H9 (cell line): ENCODE measurements at regions not wholly inside any gene's neighbourhood (a gene's known extent, or its start where the extent isn't known, plus 50 kb on each side); places are given as distances from the start of the nearest gene placed in this dataset.

ENCODE experiments used
- DNase-seq: peaks from one replicate; pipeline ENCODE4 v3.0.0-alpha.2; 2017
- H2AFZ ChIP-seq: one replicate; pipeline ENCODE4 v1.6.1; 2013; ENCODE audit warnings: mild to moderate bottlenecking, low read length, control low read depth, moderate library complexity
- H2AK5ac ChIP-seq: 2 replicates; pipeline ENCODE4 v1.6.1; 2013; ENCODE audit warnings: low read length, control low read depth, mixed read lengths; ENCODE audit not compliant: insufficient read length
- H2BK120ac ChIP-seq: one replicate; pipeline ENCODE4 v1.6.1; 2013; ENCODE audit warnings: low read depth, mild to moderate bottlenecking, low read length, control low read depth, inconsistent platforms; ENCODE audit not compliant: poor library complexity, severe bottlenecking
- H2BK12ac ChIP-seq: 2 replicates; pipeline ENCODE4 v1.6.1; 2013; ENCODE audit warnings: low read length, control low read depth, mixed read lengths, low read depth; ENCODE audit not compliant: insufficient read length
- H2BK15ac ChIP-seq: 2 replicates; pipeline ENCODE4 v1.6.1; 2013; ENCODE audit warnings: low read depth, low read length, control low read depth
- H2BK20ac ChIP-seq: one replicate; pipeline ENCODE4 v1.6.1; 2013; ENCODE audit warnings: low read depth, mild to moderate bottlenecking, low read length, control low read depth, inconsistent platforms; ENCODE audit not compliant: poor library complexity, severe bottlenecking
- H2BK5ac ChIP-seq: 2 replicates; pipeline ENCODE4 v1.6.1; 2013; ENCODE audit warnings: low read length, control low read depth, mixed read lengths; ENCODE audit not compliant: insufficient read length
- H3K14ac ChIP-seq: 2 replicates; pipeline ENCODE4 v1.6.1; 2013; ENCODE audit warnings: low read length, control low read depth; ENCODE audit not compliant: insufficient read depth
- H3K18ac ChIP-seq: 2 replicates; pipeline ENCODE4 v1.6.1; 2013; ENCODE audit warnings: low read depth, mild to moderate bottlenecking, mixed read lengths, low read length, control low read depth; ENCODE audit not compliant: insufficient read length
- H3K23ac ChIP-seq: 2 replicates; pipeline ENCODE4 v1.6.1; 2013; ENCODE audit warnings: low read length, control low read depth, mixed read lengths, low read depth; ENCODE audit not compliant: insufficient read length
- H3K23me2 ChIP-seq: 2 replicates; pipeline ENCODE4 v1.6.1; 2013; ENCODE audit warnings: low read depth, mild to moderate bottlenecking, mixed read lengths, low read length, control low read depth; ENCODE audit not compliant: insufficient read length, poor library complexity, severe bottlenecking
- H3K27ac ChIP-seq: 2 replicates; pipeline ENCODE4 v1.5.1; 2013; ENCODE audit warnings: low read length, control low read depth, mixed read lengths, low read depth; ENCODE audit not compliant: insufficient read length
- H3K27me3 ChIP-seq: 2 replicates; pipeline ENCODE4 v1.6.1; 2013; ENCODE audit warnings: low read length, control low read depth, inconsistent platforms; ENCODE audit not compliant: insufficient read depth
- H3K4ac ChIP-seq: 2 replicates; pipeline ENCODE4 v1.6.1; 2013; ENCODE audit warnings: low read depth, mild to moderate bottlenecking, control low read depth, inconsistent platforms, low read length, moderate library complexity
- H3K4me1 ChIP-seq: 2 replicates; pipeline ENCODE4 v1.6.1; 2013; ENCODE audit warnings: low read length, control low read depth, inconsistent platforms; ENCODE audit not compliant: insufficient read depth
- H3K4me2 ChIP-seq: 2 replicates; pipeline ENCODE4 v1.6.1; 2013; ENCODE audit warnings: low read length, control low read depth, mixed read lengths; ENCODE audit not compliant: insufficient read length, insufficient read depth
- H3K56ac ChIP-seq: 2 replicates; pipeline ENCODE4 v1.6.1; 2013; ENCODE audit warnings: low read depth, mild to moderate bottlenecking, mixed read lengths, low read length, control low read depth; ENCODE audit not compliant: insufficient read length
- H3K79me1 ChIP-seq: 2 replicates; pipeline ENCODE4 v1.6.1; 2013; ENCODE audit warnings: low read depth, mild to moderate bottlenecking, moderate library complexity, low read length, control low read depth, inconsistent platforms; ENCODE audit not compliant: insufficient read depth, poor library complexity, severe bottlenecking
- H3K79me2 ChIP-seq: 2 replicates; pipeline ENCODE4 v1.6.1; 2013; ENCODE audit warnings: low read length, control low read depth, inconsistent platforms; ENCODE audit not compliant: insufficient read depth
- H3K9ac ChIP-seq: 2 replicates; pipeline ENCODE4 v1.6.1; 2013; ENCODE audit warnings: low read length, control low read depth, mixed read lengths; ENCODE audit not compliant: insufficient read length; ENCODE audit errors: extremely low read depth
- H3K9me3 ChIP-seq: one replicate; pipeline ENCODE4 v1.6.1; 2013; ENCODE audit warnings: low read depth, low read length, inconsistent platforms; ENCODE audit not compliant: control insufficient read depth
- H3T11ph ChIP-seq: one replicate; pipeline ENCODE4 v1.6.1; 2013; ENCODE audit warnings: mild to moderate bottlenecking, low read length, control low read depth, inconsistent platforms
- H4K20me1 ChIP-seq: one replicate; pipeline ENCODE4 v1.6.1; 2013; ENCODE audit not compliant: control insufficient read depth, insufficient read length, insufficient read depth
- H4K5ac ChIP-seq: 2 replicates; pipeline ENCODE4 v1.6.1; 2013; ENCODE audit warnings: low read depth, mild to moderate bottlenecking, mixed read lengths, low read length, control low read depth; ENCODE audit not compliant: insufficient read length
- H4K8ac ChIP-seq: replicated peaks from 2 replicates; pipeline ENCODE4 v1.6.1; 2013; ENCODE audit warnings: low read length, control low read depth, mixed read lengths, low read depth; ENCODE audit not compliant: insufficient read length
- H4K91ac ChIP-seq: 2 replicates; pipeline ENCODE4 v1.6.1; 2013; ENCODE audit warnings: low read depth, mild to moderate bottlenecking, moderate library complexity, mixed read lengths, low read length, control low read depth; ENCODE audit not compliant: insufficient read length
- H3K27ac Mint-ChIP-seq, 3 experiments: 2 replicates in 2 of 3; 3 replicates in 1 of 3; pipeline ENCODE4 v1.8.0; 2020 to 2021; ENCODE audit warnings: mixed read lengths in 3 of 3, mild to moderate bottlenecking in 1 of 3, moderate library complexity in 1 of 3
- H3K27me3 Mint-ChIP-seq: 2 replicates; pipeline ENCODE4 v1.8.0; 2021; ENCODE audit warnings: low read depth, mild to moderate bottlenecking, moderate library complexity, mixed read lengths
- H3K36me3 Mint-ChIP-seq, 3 experiments: 2 replicates in 2 of 3; 3 replicates in 1 of 3; pipeline ENCODE4 v1.8.0; 2020 to 2021; ENCODE audit warnings: low read depth in 3 of 3, mixed read lengths in 3 of 3; ENCODE audit not compliant: insufficient read depth in 1 of 3
- H3K4me1 Mint-ChIP-seq, 2 experiments: 2 replicates each; pipeline ENCODE4 v1.8.0; 2020; ENCODE audit warnings: mixed read lengths in 2 of 2
- H3K4me3 Mint-ChIP-seq, 2 experiments: 2 replicates in 1 of 2; 3 replicates in 1 of 2; pipeline ENCODE4 v1.8.0; 2020 to 2021; ENCODE audit warnings: mild to moderate bottlenecking in 2 of 2, mixed read lengths in 2 of 2, moderate library complexity in 1 of 2
- H3K9me3 Mint-ChIP-seq, 2 experiments: 2 replicates in 1 of 2; 3 replicates in 1 of 2; pipeline ENCODE4 v1.8.0; 2020; ENCODE audit warnings: mild to moderate bottlenecking in 2 of 2, mixed read lengths in 2 of 2, moderate library complexity in 1 of 2
- whole genome bisulfite sequencing: extraction: QIAGEN DNeasy Blood & Tissue Kit; methylation state at CpG from one replicate; pipeline ENCODE4 v1.1.7; 2013; ENCODE audit warnings: missing lambda C conversion rate, low lambda C conversion rate, mixed read lengths; ENCODE audit not compliant: insufficient read length; ENCODE audit errors: extremely low coverage; 5-methylcytosine and 5-hydroxymethylcytosine counted together
- TF ChIP-seq, protein P1 (sequence below): fragments of 200-600 bp; sonication (generic); conservative IDR thresholded peaks from 3 replicates; pipeline ENCODE4 v1.8.0; 2021; ENCODE audit warnings: antibody characterized with exemption, mild to moderate bottlenecking

DNA sequence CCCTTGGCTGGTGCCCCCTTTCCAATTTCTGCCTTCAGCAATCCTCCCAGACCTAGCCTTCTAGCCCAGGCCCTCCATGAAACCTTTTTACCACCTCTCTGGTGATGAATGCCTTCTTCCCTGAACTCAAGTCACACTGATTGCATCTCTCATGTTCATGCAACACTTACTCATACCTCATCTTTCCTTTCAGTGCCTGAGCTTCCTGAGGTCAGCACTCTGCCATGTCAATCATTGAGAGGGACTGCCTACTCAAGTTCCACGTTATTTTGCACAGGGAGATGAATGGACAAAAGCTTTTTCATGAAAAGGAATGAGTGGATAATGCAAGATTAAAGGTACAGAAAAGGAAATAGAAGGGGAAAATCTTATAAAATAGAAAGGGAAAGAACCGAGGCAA lies 60.1 kb upstream of the PLEKHG1 start:
- no peaks in the 10 kb centered on the region for H3K4me1 Mint-ChIP-seq
- H3K18ac ChIP-seq, result no peak overlapping the region
- no peaks in the 10 kb centered on the region for H3K23me2 ChIP-seq
- H3K27ac ChIP-seq, result no peak overlapping the region
- H3K23ac ChIP-seq, result no peak overlapping the region
- no peak overlapping the region for H3T11ph ChIP-seq
- H3K27me3 Mint-ChIP-seq, result peaks cover 11% of the 10 kb centered on the region
- H3K9me3 Mint-ChIP-seq, result peaks cover 3 to 12% of the 10 kb centered on the region in 2 experiments; a peak in 3 of 5 replicates
- H2AK5ac ChIP-seq, result no peak overlapping the region
- no peak overlapping the region for H2AFZ ChIP-seq
- no peak for DNase-seq
- no peaks in the 10 kb centered on the region for H3K27me3 ChIP-seq
- no peak overlapping the region for H3K4me2 ChIP-seq
- no peaks in the 10 kb centered on the region for H3K79me1 ChIP-seq
- H2BK12ac ChIP-seq, result no peak overlapping the region
- TF ChIP-seq, protein P1, sequence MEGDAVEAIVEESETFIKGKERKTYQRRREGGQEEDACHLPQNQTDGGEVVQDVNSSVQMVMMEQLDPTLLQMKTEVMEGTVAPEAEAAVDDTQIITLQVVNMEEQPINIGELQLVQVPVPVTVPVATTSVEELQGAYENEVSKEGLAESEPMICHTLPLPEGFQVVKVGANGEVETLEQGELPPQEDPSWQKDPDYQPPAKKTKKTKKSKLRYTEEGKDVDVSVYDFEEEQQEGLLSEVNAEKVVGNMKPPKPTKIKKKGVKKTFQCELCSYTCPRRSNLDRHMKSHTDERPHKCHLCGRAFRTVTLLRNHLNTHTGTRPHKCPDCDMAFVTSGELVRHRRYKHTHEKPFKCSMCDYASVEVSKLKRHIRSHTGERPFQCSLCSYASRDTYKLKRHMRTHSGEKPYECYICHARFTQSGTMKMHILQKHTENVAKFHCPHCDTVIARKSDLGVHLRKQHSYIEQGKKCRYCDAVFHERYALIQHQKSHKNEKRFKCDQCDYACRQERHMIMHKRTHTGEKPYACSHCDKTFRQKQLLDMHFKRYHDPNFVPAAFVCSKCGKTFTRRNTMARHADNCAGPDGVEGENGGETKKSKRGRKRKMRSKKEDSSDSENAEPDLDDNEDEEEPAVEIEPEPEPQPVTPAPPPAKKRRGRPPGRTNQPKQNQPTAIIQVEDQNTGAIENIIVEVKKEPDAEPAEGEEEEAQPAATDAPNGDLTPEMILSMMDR, result no peak
- H2BK120ac ChIP-seq, result no peak overlapping the region
- no peak overlapping the region for H2BK5ac ChIP-seq
- no peaks in the 10 kb centered on the region for H3K4me1 ChIP-seq
- H3K4ac ChIP-seq, result no peak overlapping the region
- no peak overlapping the region for H4K91ac ChIP-seq
- H2BK15ac ChIP-seq, result no peak overlapping the region
- no peak overlapping the region for H3K27ac Mint-ChIP-seq
- no peaks in the 10 kb centered on the region for H3K9me3 ChIP-seq
- H3K56ac ChIP-seq, result no peak overlapping the region
- H4K8ac ChIP-seq, result no peak overlapping the region
- no peaks in the 10 kb centered on the region for H3K79me2 ChIP-seq
- H3K14ac ChIP-seq, result no peak overlapping the region
- H3K4me3 Mint-ChIP-seq, result no peak overlapping the region
- 0 out of 7 replicates have a peak, but pooled peaks cover 0 to 5% (median 0%) of the 10 kb centered on the region in 3 experiments for H3K36me3 Mint-ChIP-seq
- no CpG with 5 or more reads among the region's 2 CpGs for WGBS
- no peaks in the 10 kb centered on the region for H4K20me1 ChIP-seq
- no peak overlapping the region for H4K5ac ChIP-seq
- H3K9ac ChIP-seq, result no peak overlapping the region
- H2BK20ac ChIP-seq, result no peak overlapping the region
